OCI-LY3 (cell line): ENCODE measurements at regions not wholly inside any gene's neighbourhood (a gene's known extent, or its start where the extent isn't known, plus 50 kb on each side); places are given as distances from the start of the nearest gene placed in this dataset.

Experiments used
- EZH2phosphoT487 ChIP-seq: fragments of 200-600 bp; shearing (Covaris generic); IDR thresholded peaks from 2 replicates; pipeline ENCODE4 v1.6.1; 2018; ENCODE audit warnings: antibody characterized with exemption, mixed run types, low read depth
- TF ChIP-seq, protein P1 (sequence below): fragments of 200-600, 300-600 bp; sonication (generic); IDR thresholded peaks from 2 replicates; pipeline ENCODE4 v1.5.1; 2014; ENCODE audit warnings: antibody characterized with exemption, low read length, low read depth

GRCh38 chr7:15839416-15840100, 153.1 kb upstream of the MEOX2 start:
- TF ChIP-seq, protein P1, sequence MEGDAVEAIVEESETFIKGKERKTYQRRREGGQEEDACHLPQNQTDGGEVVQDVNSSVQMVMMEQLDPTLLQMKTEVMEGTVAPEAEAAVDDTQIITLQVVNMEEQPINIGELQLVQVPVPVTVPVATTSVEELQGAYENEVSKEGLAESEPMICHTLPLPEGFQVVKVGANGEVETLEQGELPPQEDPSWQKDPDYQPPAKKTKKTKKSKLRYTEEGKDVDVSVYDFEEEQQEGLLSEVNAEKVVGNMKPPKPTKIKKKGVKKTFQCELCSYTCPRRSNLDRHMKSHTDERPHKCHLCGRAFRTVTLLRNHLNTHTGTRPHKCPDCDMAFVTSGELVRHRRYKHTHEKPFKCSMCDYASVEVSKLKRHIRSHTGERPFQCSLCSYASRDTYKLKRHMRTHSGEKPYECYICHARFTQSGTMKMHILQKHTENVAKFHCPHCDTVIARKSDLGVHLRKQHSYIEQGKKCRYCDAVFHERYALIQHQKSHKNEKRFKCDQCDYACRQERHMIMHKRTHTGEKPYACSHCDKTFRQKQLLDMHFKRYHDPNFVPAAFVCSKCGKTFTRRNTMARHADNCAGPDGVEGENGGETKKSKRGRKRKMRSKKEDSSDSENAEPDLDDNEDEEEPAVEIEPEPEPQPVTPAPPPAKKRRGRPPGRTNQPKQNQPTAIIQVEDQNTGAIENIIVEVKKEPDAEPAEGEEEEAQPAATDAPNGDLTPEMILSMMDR: no peak
- no peak for TF ChIP-seq EZH2phosphoT487
